ENCODE measurements at regions not wholly inside any gene's neighbourhood (a gene's known extent, or its start where the extent isn't known, plus 50 kb on each side); places are given as distances from the start of the nearest gene placed in this dataset.
"Not testable (repeated sequence)": the region's sequence is repeated elsewhere in the genome, so short reads cannot be mapped to it uniquely, and the experiment has no call there.

DNA sequence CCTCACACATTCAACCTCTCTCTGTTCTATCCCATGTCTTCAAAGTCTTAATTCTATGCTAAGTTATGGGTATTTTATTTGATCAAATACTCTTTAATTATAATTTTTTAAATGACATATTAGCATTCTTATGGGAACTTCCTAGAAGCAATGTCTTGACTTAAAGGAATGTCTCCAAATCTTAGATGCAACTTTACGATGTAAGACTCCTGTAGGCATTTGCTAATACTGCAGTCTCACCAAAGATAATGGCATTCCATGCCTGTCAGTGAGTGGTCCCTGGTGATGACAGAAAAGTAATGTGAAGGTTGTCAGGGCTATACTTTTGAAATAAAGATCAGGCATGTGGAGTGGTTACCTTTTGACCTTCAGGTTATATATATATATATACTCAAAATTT lies 1654.2 kb upstream of the WWC1 start:
- Mint-ChIP-seq H3K27me3 (no peaks in the 10 kb centered on the region), H3K4me1 (ENCODE audit: low read depth) (peaks cover 10% of the 10 kb centered on the region), H3K4me3 (ENCODE audit: low read depth) (no peak overlapping the region), H3K36me3 (ENCODE audit: insufficient read depth) (no peaks in the 10 kb centered on the region), H3K9me3 (ENCODE audit: low read depth) (no peaks in the 10 kb centered on the region), H3K27ac (no peak overlapping the region)
- TF ChIP-seq, protein P1, sequence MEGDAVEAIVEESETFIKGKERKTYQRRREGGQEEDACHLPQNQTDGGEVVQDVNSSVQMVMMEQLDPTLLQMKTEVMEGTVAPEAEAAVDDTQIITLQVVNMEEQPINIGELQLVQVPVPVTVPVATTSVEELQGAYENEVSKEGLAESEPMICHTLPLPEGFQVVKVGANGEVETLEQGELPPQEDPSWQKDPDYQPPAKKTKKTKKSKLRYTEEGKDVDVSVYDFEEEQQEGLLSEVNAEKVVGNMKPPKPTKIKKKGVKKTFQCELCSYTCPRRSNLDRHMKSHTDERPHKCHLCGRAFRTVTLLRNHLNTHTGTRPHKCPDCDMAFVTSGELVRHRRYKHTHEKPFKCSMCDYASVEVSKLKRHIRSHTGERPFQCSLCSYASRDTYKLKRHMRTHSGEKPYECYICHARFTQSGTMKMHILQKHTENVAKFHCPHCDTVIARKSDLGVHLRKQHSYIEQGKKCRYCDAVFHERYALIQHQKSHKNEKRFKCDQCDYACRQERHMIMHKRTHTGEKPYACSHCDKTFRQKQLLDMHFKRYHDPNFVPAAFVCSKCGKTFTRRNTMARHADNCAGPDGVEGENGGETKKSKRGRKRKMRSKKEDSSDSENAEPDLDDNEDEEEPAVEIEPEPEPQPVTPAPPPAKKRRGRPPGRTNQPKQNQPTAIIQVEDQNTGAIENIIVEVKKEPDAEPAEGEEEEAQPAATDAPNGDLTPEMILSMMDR (IDR thresholded peaks at IDR 0.05; ENCODE audit: unreplicated experiment), result no peak
- no peak for DNase-seq (ENCODE audit: low spot score, unreplicated experiment)

DNA sequence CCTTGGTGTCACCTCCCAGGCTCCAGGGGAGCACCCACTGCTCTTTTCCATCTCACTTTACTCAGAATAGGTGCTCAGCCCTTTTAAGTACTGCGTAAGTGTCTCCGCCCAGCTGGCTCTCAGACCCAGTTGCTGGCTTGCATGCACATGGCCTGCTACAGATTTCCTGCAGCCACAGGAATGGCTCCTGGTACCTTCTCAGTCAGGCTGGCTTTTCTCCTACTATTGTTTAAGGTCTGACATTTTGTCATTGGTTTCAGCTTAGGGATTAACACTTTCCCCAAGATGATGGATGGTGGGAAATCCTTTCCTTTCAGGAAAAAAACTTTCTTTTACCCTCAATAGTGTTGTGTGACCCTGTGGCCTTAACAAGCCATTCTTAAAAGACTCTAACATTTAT lies 1652.3 kb upstream of the WWC1 start:
- TF ChIP-seq, protein P1 (IDR thresholded peaks at IDR 0.05; ENCODE audit: unreplicated experiment), result no peak
- Mint-ChIP-seq H3K36me3 (ENCODE audit: insufficient read depth) (peaks cover 1% of the 10 kb centered on the region), H3K4me3 (ENCODE audit: low read depth) (no peak overlapping the region), H3K4me1 (ENCODE audit: low read depth) (peaks cover 9% of the 10 kb centered on the region), H3K9me3 (ENCODE audit: low read depth) (peaks cover 7% of the 10 kb centered on the region), H3K27me3 (no peaks in the 10 kb centered on the region), H3K27ac (no peak overlapping the region)
- DNase-seq (ENCODE audit: low spot score, unreplicated experiment), result no peak

DNA sequence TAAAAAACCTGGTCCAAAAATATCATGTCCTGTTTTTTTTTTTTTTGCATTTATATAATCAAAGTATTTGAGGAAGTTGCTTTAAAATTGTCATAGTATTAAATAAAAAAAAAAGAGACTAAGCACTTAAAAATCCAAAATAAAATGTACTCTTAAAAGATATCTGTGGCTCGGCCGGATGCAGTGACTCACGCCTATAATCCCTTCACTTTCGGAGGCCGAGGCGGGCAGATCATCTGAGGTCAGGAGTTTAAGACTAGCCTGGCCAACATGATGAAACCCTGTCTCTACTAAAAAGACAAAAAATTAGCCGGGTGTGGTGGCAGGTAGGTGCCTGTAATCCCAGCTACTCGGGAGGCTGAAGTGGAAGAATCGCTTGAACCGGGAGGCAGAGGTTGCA lies 1651.3 kb upstream of the WWC1 start:
- H3K4me3 Mint-ChIP-seq (ENCODE audit: low read depth); H3K36me3 Mint-ChIP-seq (ENCODE audit: insufficient read depth); H3K27me3 Mint-ChIP-seq; H3K9me3 Mint-ChIP-seq (ENCODE audit: low read depth); DNase-seq (ENCODE audit: low spot score, unreplicated experiment); H3K27ac Mint-ChIP-seq: not testable (repeated sequence)
- H3K4me1 Mint-ChIP-seq (ENCODE audit: low read depth), result peaks cover 11% of the 10 kb centered on the region

DNA sequence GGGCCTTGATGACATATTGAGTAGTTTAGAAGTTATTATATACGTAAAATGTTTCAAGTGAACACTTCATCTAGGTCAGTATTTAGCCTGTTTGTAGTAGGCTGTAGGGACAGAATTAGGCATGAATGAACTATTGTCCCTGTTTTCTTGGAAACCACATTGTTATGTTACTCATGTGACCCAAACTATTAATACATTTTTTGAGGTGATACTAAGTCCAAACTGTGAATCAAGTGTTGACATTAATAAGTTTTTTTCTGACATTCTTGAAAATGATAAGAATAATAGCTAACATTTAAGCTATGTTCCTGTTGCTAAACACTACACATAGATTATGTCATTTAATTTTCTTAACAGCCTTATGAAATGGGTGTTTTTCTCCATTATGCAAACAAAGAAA lies 1642.7 kb upstream of the WWC1 start:
- TF ChIP-seq, protein P1 (IDR thresholded peaks at IDR 0.05; ENCODE audit: unreplicated experiment), result no peak
- H3K9me3 Mint-ChIP-seq (ENCODE audit: low read depth), result peaks cover 4% of the 10 kb centered on the region
- no peak for DNase-seq (ENCODE audit: low spot score, unreplicated experiment)
- H3K36me3 Mint-ChIP-seq (ENCODE audit: insufficient read depth), result no peaks in the 10 kb centered on the region
- no peak overlapping the region for H3K27ac Mint-ChIP-seq
- H3K4me3 Mint-ChIP-seq (ENCODE audit: low read depth), result no peak overlapping the region
- no peaks in the 10 kb centered on the region for H3K27me3 Mint-ChIP-seq
- H3K4me1 Mint-ChIP-seq (ENCODE audit: low read depth), result peaks cover 13% of the 10 kb centered on the region

DNA sequence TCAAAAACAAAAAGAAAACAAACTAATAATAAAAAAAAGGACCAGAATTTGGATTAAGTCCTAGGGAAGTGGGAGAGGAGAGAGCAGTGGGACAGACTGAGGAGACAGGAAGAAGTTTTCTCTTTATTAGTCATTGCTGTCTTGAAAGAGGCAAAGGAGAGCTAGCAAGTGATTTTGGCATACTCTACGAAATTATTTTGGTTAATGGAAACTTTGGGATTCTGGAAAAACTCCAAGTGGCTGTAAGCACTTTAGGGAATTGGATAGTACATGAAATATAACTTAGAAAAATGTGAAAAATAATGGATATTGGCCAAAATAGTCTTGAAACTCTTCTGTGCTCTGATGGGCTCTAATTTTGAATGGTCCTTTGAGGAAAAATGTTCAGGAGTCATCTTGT lies 1641.8 kb upstream of the WWC1 start:
- Mint-ChIP-seq H3K27me3 (no peaks in the 10 kb centered on the region), H3K27ac (no peak overlapping the region), H3K36me3 (ENCODE audit: insufficient read depth) (no peaks in the 10 kb centered on the region), H3K4me3 (ENCODE audit: low read depth) (no peak overlapping the region), H3K9me3 (ENCODE audit: low read depth) (peaks cover 10% of the 10 kb centered on the region), H3K4me1 (ENCODE audit: low read depth) (peaks cover 8% of the 10 kb centered on the region)
- no peak for DNase-seq (ENCODE audit: low spot score, unreplicated experiment)
- TF ChIP-seq, protein P1 (IDR thresholded peaks at IDR 0.05; ENCODE audit: unreplicated experiment), result no peak

DNA sequence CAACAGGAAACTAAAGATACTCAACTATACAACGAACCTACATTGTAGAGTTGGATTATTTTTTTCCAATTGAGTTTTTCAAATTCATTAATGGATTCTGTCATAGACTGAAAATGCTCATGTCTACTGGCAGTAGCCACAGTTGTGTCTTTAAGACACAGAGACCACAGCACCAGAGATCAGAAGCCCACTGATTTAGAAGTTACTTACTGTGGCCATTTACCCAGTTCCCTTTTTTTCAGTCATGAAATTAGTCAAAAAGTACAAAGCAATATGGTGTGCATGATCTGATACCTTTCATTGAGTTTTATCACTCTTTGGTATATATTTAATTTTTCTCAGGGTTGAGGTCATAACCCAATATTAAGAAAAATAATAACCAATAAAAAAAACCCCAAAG lies 1640.2 kb upstream of the WWC1 start:
- H3K9me3 Mint-ChIP-seq (ENCODE audit: low read depth), result peaks cover 10% of the 10 kb centered on the region
- H3K27ac Mint-ChIP-seq, result no peak overlapping the region
- no peak overlapping the region for H3K4me3 Mint-ChIP-seq (ENCODE audit: low read depth)
- H3K4me1 Mint-ChIP-seq (ENCODE audit: low read depth), result peaks cover 8% of the 10 kb centered on the region
- DNase-seq (ENCODE audit: low spot score, unreplicated experiment), result no peak
- no peaks in the 10 kb centered on the region for H3K27me3 Mint-ChIP-seq
- no peaks in the 10 kb centered on the region for H3K36me3 Mint-ChIP-seq (ENCODE audit: insufficient read depth)
- TF ChIP-seq, protein P1 (IDR thresholded peaks at IDR 0.05; ENCODE audit: unreplicated experiment), result no peak
